Ascending aorta (tissue), 2 donors: ENCODE measurements at regions not wholly inside any gene's neighbourhood (a gene's known extent, or its start where the extent isn't known, plus 50 kb on each side); places are given as distances from the start of the nearest gene placed in this dataset.
A peak's percentile ranks its signal among the peaks of the same experiment; 100 is the strongest.

Experiments
- DNase-seq, 2 donors: peaks; one replicate each; pipeline ENCODE4 v3.0.0-alpha.2; 2019; ENCODE audit warnings: low spot score in 2 of 2
- H3K27ac ChIP-seq, 2 donors: fragments of 200-600 bp; sonication (generic); one replicate each; pipeline ENCODE4 v1.5.1; 2016 to 2017; ENCODE audit warnings: mild to moderate bottlenecking in 1 of 2
- H3K27me3 ChIP-seq: fragments of 200-600 bp; sonication (generic); one replicate; pipeline ENCODE4 v1.5.1; 2017
- H3K36me3 ChIP-seq, 2 donors: fragments of 200-600 bp; sonication (generic); one replicate each; pipeline ENCODE4 v1.5.1; 2016
- H3K4me1 ChIP-seq, 2 donors: fragments of 200-600 bp; sonication (generic); one replicate each; pipeline ENCODE4 v1.5.1; 2016 to 2017; ENCODE audit warnings: mild to moderate bottlenecking in 1 of 2
- H3K4me3 ChIP-seq, 2 donors: fragments of 200-600 bp; sonication (generic); one replicate each; pipeline ENCODE4 v1.5.1; 2016 to 2017; ENCODE audit warnings: mild to moderate bottlenecking in 1 of 2
- H3K9me3 ChIP-seq, 2 donors: fragments of 200-600 bp; sonication (generic); one replicate each; pipeline ENCODE4 v1.5.1; 2016
- intact Hi-C: fragments of 100-400 bp; cut with DNase I; formaldehyde crosslinking; loops from one replicate; pipeline ENCODE4 v1.15.1; 2023
- TF ChIP-seq, protein P1 (sequence below), 3 experiments: fragments of 200-600 bp in 2 of 3; fragments of 450-650 bp in 1 of 3; sonication (generic) in 2 of 3; IDR thresholded peaks; one replicate each; pipeline ENCODE4 v1.5.1; 2016 to 2019; ENCODE audit warnings: antibody characterized with exemption in 3 of 3, mild to moderate bottlenecking in 1 of 3, moderate library complexity in 1 of 3

DNA sequence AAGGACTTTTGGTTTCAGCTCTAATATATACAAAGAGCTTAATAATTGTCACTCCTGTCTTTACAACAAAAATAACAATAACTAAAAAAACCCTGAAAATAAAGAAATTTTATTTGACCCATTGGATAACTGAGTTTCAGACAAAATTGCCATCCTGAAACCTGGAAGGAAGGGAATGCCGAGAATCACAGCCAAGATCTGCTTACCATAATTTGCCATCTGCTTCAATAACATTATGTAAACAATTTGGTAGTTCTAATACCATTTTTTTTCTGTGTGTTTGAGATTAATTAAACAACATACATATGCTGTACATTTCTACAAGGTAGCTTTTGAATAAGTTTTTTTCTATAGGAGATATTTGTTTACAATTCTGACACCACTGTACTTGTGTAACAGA lies 596.3 kb upstream of the MGAT4C start:
- H3K36me3 ChIP-seq, result no peaks in the 10 kb centered on the region
- intact Hi-C loops, result no loop called here
- H3K4me1 ChIP-seq, result no peaks in the 10 kb centered on the region
- H3K27me3 ChIP-seq, result no peaks in the 10 kb centered on the region
- TF ChIP-seq, protein P1, sequence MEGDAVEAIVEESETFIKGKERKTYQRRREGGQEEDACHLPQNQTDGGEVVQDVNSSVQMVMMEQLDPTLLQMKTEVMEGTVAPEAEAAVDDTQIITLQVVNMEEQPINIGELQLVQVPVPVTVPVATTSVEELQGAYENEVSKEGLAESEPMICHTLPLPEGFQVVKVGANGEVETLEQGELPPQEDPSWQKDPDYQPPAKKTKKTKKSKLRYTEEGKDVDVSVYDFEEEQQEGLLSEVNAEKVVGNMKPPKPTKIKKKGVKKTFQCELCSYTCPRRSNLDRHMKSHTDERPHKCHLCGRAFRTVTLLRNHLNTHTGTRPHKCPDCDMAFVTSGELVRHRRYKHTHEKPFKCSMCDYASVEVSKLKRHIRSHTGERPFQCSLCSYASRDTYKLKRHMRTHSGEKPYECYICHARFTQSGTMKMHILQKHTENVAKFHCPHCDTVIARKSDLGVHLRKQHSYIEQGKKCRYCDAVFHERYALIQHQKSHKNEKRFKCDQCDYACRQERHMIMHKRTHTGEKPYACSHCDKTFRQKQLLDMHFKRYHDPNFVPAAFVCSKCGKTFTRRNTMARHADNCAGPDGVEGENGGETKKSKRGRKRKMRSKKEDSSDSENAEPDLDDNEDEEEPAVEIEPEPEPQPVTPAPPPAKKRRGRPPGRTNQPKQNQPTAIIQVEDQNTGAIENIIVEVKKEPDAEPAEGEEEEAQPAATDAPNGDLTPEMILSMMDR (IDR thresholded peaks at IDR 0.05), result no peak
- no peak overlapping the region for H3K27ac ChIP-seq
- no peak overlapping the region for H3K4me3 ChIP-seq
- DNase-seq, result no peak
- H3K9me3 ChIP-seq, result no peaks in the 10 kb centered on the region

DNA sequence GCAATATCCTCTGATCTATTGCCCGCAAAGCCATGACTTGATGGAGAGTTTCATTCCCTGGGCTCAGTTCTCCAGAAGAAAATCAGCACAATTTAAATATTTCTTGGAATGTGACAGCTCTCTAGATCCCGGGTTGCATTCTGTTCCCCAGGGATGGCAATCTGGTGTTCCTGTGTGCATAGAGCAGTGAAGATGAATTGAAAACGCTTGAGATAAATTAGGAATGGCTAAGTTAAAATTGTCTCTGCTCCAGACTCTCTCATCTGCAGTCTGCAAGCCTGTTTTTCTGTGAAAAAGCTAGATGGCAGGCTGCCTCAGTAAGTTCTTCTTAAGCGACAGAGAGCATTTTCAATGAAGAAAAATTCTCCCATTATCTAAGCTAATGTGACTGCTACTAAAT lies 582.5 kb upstream of the MGAT4C start:
- H3K36me3 ChIP-seq, result no peaks in the 10 kb centered on the region
- no peaks in the 10 kb centered on the region for H3K9me3 ChIP-seq
- H3K27me3 ChIP-seq, result no peaks in the 10 kb centered on the region
- DNase-seq, result no peak
- no peak overlapping the region for H3K27ac ChIP-seq
- H3K4me3 ChIP-seq, result peak overlapping the region in 1 of 2 donors; percentile 29
- no peaks in the 10 kb centered on the region for H3K4me1 ChIP-seq
- intact Hi-C loops, result no loop called here
- TF ChIP-seq, protein P1 (IDR thresholded peaks at IDR 0.05), result peak in 1 of 3 experiments; percentile 14

DNA sequence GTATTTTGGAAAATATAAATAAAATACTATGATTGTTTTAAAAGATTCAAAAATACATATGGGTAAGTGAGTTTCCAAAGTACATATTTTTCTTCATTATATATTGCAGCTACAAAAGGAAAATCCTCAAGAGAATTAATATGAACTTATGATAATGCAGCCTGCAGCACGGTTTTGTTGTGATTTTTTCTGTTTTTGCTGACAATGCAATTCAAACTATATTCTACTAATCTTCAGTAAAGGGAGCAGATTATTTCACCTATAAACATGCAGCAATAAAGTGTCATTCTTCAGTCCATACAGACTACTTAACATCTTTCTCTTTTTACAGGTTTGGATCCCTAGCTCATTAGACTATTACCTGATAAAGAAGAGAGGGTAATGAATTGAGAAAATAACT lies 582.1 kb upstream of the MGAT4C start:
- intact Hi-C loops, result no loop called here
- TF ChIP-seq, protein P1 (IDR thresholded peaks at IDR 0.05), result no peak
- H3K36me3 ChIP-seq, result no peaks in the 10 kb centered on the region
- H3K4me1 ChIP-seq, result no peaks in the 10 kb centered on the region
- no peaks in the 10 kb centered on the region for H3K9me3 ChIP-seq
- DNase-seq, result no peak
- no peaks in the 10 kb centered on the region for H3K27me3 ChIP-seq
- no peak overlapping the region for H3K4me3 ChIP-seq
- H3K27ac ChIP-seq, result no peak overlapping the region

DNA sequence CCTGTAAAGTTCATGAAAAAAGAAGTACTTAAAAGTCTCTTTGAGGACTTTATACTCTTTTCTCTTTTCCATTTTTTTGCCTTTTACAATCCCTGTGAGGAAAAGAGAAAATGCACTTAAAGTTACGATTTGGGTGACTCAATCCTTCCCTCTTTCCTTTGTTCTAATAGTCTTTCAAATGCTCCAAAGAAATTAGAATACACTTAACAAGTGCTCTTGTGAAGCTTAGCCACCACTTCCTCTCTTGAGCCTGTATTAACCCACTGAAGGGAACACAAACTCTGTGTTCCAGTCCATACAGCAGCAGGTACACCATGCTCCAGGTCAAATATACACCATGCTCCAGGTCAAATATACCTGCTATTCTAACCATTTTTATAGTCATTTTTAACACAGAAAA lies 581.1 kb upstream of the MGAT4C start:
- TF ChIP-seq, protein P1 (IDR thresholded peaks at IDR 0.05), result no peak
- intact Hi-C loops, result no loop called here
- no peak for DNase-seq

DNA sequence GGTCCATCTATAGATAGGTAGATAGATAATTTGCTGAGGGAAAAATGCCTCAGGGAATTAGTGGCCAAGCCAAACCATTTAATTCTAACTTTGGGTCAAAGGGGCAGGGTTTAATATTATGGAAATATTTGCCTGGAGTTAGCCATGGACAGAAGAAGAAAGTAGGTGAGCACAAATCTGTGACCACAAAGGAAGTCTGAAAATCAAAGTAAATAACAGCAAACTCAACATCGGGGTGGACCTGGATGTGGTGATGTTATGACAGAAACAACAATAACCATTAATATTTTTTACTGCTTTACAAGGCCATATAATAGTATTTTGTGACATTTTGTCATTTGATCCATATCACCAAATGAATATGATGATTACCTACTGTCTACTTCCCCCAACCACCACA lies 578.0 kb upstream of the MGAT4C start:
- Histone ChIP-seq H3K27ac (no peak overlapping the region), H3K9me3 (no peaks in the 10 kb centered on the region), H3K36me3 (no peaks in the 10 kb centered on the region), H3K27me3 (no peaks in the 10 kb centered on the region), H3K4me3 (no peak overlapping the region), H3K4me1 (no peaks in the 10 kb centered on the region)
- DNase-seq, result no peak
- TF ChIP-seq, protein P1 (IDR thresholded peaks at IDR 0.05), result no peak
- intact Hi-C loops, result no loop called here

More for the DNA sequence above, 581.1 kb upstream of the MGAT4C start:
- Histone ChIP-seq H3K36me3 (no peaks in the 10 kb centered on the region), H3K9me3 (no peaks in the 10 kb centered on the region), H3K27me3 (no peaks in the 10 kb centered on the region), H3K4me1 (no peaks in the 10 kb centered on the region), H3K27ac (no peak overlapping the region), H3K4me3 (no peak overlapping the region)

DNA sequence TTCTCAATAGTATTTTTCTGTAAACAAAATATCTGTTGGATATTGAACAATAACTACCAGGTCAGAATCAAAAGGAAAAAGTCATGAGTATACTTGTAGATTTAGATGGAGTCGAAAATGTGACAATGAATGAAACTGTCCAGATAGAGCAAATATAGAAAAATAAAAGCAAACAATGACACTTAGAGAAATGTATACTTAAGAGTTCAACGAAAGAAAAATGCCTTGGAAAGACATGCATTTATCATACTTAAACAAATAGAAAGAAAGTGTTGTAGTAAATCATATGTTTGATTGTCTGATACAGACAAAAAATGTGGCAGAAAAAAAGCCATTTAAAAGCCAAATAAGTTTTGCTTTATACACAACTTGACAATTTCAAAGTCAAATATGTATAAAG lies 571.2 kb upstream of the MGAT4C start:
- no peak for DNase-seq
- Histone ChIP-seq H3K4me3 (no peak overlapping the region), H3K27ac (no peak overlapping the region), H3K9me3 (no peaks in the 10 kb centered on the region), H3K36me3 (no peaks in the 10 kb centered on the region), H3K4me1 (no peaks in the 10 kb centered on the region), H3K27me3 (no peaks in the 10 kb centered on the region)
- intact Hi-C loops, result no loop called here
- TF ChIP-seq, protein P1 (IDR thresholded peaks at IDR 0.05), result no peak
